ENCODE measurements at regions not wholly inside any gene's neighbourhood (a gene's known extent, or its start where the extent isn't known, plus 50 kb on each side); places are given as distances from the start of the nearest gene placed in this dataset.
"Not testable (repeated sequence)": the region's sequence is repeated elsewhere in the genome, so short reads cannot be mapped to it uniquely, and the experiment has no call there.

DNA sequence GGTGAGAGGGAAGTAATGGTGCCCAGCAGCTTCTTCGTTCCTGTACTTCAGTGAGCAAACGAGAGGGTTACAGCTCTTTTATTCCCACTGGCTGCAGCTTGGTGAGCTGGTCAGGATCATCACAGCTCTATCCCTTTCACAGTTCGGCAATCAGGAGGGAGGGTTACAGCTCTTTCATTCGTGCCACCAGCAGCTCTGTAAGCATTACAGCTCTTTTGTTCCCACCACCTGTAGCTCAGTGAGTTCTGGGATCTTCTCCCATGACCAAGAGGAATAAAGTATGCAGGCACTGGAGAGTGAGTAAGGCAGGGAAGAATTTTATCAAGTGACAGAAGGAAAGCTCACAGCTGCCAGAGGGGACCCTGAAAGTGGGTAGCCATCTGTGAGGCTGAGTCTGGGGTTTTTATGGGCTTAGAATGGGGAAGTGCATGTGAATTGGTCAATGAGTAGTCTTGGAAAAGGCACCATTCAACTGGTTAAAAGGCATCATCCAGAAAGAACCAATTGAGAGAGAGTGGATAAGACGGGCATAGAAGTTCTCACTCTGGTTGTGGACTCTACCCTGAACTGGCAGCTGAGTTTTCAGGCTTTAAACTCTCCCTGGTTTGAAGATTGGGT lies 123.7 kb downstream of the COX18 start:
- DNase-seq (ENCODE audit: low read depth in 4 of 4, low spot score in 2 of 4), result no peak

DNA sequence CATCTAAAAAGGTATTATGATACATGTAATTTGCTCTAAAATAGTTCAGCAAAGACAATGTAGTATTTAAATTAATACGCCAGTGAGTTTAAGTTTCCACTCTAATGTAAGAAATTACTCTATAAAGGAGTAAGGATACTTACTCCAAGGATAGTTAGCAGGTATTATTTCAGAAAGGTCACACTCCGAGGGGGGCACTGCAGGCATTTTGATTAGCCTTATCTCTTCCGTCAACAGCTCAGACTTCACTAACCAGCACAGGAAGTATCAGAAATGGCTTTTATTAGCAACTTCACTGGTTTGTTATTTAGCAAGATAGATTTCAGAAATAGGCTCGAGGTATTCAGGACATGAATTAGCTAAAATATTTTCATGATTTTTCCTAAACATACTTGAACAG lies 127.0 kb downstream of the COX18 start:
- DNase-seq (ENCODE audit: low read depth in 4 of 4, low spot score in 2 of 4), result no peak

DNA sequence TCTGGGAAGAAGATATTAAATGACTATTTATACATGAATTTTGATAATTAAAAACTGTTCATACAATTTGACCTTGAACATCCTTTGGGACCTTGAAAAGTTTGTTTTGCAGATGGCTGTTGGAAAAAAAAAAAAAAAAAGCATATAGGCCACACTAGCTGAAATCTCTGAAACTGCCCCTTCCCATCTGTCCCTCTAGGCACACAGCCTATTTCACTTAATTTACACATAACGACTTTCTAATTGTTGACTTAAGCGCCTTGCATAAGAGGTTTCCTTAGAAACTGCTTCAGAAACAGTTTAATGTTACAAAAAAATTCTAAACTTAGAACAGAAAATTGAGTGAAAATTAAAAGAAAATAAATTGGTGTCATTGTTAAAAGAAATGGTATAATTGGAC lies 131.0 kb downstream of the COX18 start:
- DNase-seq (ENCODE audit: low read depth in 4 of 4, low spot score in 2 of 4), result peak in 1 of 4 donors; percentile 12

DNA sequence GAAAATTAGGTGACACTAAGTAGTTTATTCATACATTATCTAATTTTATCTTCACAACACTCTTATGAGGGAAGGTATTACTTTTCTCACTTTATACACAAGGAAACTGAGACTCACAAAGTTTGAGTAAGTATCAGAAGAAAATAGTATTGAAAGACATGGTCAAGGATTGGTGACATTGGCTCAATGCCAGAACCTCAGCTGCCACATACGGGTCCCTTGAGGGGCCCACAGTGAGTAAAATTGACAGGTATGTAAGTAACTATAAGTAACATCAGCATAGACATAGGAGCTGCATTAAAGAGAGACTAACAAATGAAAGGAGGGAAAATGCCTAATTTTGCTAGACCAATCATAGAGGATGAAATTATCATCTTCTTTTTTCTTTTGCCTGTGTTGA lies 134.1 kb downstream of the COX18 start:
- no peak for DNase-seq (ENCODE audit: low read depth in 4 of 4, low spot score in 2 of 4)

DNA sequence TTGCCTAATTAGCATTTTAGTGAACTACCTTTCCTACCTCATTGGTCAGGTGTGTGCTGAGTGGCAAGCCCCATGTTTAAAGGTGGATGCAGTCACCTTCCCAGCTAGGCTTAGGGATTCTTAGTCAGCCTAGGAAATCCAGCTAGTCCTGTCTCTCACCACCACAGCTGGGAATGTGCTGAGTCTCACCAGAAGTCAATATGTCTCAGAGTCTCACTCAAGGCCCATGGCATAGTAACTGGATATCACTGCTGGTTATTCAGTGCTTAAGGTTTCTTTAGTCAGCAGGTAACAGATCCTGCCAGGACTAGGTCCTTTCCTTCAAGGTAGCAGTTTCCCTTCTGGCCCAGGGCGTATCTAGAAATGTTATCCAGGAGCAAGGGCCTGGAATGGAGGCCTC lies 136.5 kb downstream of the COX18 start:
- DNase-seq (ENCODE audit: low read depth in 4 of 4, low spot score in 2 of 4), result no peak

DNA sequence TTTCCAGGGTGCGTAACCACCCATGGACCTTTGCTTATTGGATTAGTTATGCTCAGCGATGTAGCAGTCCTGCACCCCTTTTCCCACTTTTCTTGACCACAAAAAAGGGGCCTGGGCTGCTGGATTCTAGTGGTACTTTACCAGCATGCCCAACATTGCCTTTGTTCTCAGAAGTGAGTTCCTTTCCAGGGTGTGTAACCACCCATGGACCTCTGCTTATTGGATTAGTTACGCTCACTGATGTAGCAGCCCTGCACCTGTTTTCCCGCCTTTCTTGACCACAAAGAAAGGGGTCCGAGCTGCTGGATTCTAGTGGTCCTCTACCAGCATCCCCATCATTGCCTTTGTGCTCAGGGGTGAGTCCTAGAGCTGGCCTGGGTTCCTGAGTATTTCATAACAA lies 138.2 kb downstream of the COX18 start:
- no peak for DNase-seq (ENCODE audit: low read depth in 4 of 4, low spot score in 2 of 4)

DNA sequence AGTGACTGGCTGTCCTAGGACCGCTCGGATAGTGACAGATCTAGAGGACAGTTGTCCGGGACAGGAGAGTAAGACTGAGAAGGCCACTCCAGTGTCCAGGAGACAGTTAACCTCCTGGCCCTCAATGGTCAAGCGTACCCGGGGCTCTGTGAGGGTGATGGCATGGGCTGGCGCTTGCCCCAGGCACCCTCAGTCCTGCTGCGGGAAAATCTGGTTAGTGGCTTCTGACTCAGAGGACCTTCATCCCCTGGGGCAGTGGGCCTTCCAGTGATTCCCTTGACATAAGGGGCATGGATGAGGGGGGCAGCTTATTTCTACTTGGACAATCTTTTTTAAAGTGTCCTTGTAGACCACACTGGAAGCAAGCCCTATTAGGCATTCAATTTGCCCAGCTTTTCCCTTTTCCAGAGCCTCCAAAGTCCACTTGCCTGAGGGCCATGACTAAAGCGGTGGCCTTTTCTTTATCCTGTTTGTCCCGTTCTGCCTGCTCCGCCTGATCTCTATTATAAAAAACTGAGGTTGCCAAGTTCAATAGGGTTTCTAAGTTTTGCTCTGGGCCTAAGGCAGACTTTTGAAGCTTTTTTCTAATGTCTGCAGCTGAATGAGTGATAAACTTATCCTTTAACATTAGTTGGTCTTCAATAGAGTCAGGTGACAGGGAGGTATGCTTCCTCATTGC lies 139.8 kb downstream of the COX18 start:
- DNase-seq (ENCODE audit: low read depth in 4 of 4, low spot score in 2 of 4), result not testable (repeated sequence)

DNA sequence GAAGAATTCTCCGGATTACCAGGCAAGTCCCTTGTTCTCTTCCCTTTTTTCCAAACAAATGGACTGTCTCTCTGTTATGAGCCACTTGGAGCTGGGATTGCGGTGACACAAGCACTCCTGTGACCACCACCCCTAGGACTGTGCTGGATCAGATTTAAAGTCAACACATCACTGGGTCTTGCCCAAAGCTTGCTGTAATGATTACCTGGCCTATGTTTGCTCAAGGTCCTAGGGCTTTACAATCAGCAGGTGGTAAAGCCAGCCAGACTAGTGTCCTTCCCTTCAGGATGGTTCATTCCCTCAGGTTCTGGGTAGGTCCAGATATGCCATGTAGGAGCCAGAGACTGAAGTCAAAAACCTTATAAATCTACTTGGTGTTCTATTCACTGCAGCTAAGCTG lies 144.7 kb downstream of the COX18 start:
- DNase-seq (ENCODE audit: low read depth in 4 of 4, low spot score in 2 of 4), result no peak

DNA sequence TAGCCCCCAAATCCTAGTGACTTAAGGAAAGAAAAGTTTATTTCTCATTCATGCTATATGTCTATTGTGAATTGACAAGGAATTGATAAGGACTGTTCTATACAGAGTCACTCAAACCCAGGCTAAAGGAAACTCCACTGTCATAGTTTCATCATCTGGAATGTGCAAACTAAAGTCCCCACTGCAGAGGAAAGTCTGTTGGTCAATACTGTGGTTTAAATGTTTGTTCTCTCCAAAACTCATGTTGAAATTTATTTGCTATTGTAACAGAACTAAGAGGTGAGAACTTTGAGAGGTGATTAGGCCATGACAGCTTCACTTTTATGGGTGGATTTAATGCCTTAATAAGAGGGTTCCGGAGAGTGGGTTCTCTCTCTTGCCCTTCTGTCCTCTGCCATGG lies 149.6 kb downstream of the COX18 start:
- no peak for DNase-seq (ENCODE audit: low read depth in 4 of 4, low spot score in 2 of 4)

DNA sequence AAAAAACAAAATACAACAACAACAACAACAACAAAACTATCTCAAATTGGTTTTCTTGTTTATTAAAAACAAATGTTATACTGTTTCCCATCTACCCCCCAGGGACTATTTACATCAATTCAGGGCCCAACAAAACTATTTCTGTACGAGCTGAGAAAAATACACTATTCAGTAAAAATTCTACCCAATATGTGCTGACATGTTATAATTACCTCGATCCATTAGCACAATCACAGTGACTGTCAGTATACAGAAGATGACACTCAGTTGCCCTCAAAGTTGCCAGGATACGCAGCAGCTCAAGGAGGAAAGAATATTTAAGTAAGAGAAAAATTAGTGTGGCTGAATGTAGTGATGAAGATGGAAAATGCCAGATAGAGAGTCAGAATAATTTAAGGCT lies 150.1 kb downstream of the COX18 start:
- no peak for DNase-seq (ENCODE audit: low read depth in 4 of 4, low spot score in 2 of 4)

DNA sequence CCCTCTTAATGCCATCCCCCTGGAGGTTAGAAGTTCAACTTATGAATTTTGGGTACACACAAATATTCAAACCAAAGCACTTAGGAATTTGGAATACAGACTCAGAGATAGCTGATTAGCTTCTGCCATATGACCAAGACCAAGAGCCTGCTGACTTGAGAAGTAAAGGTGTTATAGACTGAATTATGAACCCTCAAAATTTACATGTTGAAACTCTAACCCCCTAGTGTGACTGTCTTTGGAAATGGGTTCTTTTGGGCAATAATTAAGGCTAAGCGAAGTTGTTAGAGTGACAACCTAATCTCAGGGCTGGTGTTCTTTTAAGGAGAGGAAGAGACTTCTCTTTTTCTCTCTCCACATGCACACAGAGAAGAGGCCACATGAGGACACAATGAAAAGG lies 151.2 kb downstream of the COX18 start:
- DNase-seq (ENCODE audit: low read depth in 4 of 4, low spot score in 2 of 4), result no peak

DNA sequence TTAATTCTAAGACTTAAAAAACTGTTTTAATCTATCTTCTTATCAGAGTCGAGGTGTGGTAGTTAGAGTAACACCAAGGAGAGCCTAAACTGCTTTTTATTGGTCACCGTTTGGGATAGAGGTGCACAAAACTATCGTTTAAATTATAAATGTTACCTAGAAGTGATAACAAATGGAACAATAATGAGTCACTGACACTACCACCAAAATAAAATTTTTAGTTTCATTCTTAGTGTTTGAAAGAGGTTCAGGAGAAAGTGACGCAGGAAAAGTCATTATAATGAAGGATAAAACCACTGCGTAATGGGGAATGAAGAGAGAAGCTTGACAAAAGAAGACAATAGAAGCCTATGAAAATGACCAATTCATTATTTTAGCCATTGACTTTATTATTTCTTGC lies 158.2 kb downstream of the COX18 start:
- DNase-seq (ENCODE audit: low read depth in 4 of 4, low spot score in 2 of 4), result no peak

DNA sequence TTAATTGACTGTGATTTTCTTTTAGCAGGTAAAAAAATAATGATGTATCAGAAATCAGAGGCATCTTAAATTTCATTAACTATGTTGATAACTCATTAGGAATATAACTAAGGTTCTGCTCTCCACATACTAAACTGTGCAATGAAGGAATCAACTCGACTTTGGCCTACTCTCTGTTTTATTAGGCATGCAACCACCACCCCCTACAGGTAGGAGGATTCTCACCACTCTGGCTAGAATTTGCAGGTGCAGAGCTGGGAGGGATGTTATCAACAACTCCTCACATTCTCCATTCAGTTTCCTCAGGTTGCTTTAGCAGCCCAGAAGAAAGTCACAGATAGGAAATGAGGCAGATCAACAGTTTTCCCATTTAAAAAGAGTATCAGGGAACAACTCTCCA lies 160.1 kb downstream of the COX18 start:
- DNase-seq (ENCODE audit: low read depth in 4 of 4, low spot score in 2 of 4), result no peak

DNA sequence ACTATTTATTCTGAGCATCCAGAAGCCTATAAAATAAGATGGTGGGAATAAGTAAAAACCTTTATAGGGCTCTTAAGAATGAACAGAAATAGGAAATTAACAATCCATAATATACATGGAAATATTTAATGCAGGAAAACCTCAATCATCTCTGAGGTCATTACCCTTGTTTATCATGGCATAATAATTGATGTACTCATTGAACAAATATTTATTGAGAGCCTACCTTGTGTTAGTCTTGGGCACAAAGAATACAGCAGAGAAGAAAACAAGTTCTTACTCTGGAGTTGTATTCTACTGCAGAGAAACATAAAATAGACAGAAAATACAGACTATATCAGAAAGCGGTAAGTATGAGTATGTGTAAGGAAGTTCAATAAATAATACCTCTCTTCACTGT lies 167.2 kb downstream of the COX18 start:
- no peak for DNase-seq (ENCODE audit: low read depth in 4 of 4, low spot score in 2 of 4)

DNA sequence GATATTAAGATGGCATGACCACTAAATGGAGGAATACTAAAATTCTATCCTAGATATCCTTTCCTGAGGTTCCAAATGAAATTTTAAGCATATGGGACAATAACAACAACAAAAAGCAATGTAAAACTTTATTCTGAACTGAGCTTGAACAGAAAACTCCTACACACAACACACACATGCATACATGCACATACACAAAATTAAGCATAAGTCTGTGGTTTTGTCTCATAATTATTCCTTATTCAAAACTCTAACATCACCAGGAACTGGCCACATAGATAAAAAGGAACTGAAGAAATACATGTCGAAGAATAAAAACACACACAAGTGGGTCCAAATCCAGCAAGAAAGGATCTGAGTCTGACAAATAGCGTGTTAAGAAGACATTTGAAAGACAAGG lies 168.0 kb downstream of the COX18 start:
- no peak for DNase-seq (ENCODE audit: low read depth in 4 of 4, low spot score in 2 of 4)

DNA sequence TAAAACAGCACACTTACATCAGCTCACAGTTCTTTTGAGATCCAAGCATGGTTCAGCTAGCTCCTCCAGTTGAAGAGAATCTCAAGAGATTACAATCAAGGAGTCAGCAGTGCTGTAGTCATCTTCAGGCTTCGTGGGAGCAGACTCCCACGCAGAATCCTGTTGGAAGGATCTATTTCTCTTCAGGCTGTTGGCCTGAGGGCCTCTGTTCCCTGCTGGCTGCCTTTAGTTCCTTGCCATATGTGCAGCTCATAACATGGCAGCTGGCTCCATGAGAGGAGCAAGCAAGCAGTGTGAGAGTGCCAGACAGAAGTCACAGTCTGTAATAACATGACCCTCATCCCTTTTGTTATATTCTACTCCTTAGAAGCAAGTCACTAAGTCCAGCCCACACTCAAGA lies 168.6 kb downstream of the COX18 start:
- DNase-seq (ENCODE audit: low read depth in 4 of 4, low spot score in 2 of 4), result no peak

DNA sequence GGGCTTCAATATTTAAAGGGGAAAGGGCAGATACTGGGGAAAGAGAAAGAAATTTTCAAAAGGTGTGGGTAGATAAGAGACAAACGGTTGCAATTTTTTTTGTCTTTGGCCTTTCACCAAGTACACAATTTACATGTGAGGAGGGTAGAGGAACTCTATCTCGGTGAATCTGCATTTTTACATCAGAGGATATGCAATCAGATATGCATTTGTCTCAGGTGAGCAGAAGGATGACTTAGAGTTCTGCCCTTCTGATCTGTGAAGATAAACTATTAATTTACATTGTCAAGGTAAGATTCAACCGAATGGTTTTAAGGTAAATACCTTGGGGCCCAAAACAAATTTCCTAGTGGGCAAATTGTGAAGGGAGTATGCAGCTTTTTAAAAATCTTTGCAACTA lies 169.9 kb downstream of the COX18 start:
- DNase-seq (ENCODE audit: low read depth in 4 of 4, low spot score in 2 of 4), result no peak

DNA sequence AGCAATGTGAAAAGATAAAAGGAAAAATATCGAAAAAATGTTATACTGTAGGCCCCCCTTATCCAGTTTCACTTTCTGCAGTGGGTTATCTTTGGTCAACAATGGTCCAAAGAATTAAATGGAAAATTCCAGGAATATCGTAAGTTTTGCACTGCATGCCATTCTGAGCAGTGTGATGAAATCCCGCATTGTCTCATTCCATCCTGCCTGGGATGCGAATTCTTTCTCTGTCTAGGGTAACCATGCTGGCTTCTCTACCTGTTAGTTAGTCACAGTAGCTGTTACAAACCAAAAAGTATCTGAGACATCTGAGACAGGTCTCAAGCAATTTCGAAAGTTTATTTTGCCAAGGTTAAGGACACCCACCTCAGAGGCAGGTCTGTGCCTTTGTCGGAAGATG lies 170.3 kb downstream of the COX18 start:
- DNase-seq (ENCODE audit: low read depth in 4 of 4, low spot score in 2 of 4), result no peak

DNA sequence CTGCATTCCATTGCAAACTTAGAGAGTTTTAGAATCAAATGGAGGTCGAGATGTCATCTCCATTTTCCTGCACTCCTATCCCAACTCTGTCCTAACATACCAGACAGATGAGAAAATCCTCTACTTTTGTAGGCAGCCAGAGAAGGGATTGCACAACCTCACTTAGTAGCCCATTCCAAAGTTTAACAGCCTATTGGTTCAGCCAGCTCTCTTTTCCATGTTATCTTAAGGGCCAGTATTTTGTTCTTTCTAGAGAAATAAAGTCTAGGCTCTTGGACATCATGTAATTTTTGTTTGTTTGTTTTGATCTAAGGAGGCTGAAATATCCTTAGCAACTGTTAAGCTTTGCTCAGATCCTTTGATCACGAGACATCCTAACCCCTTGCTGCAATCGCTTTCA lies 173.0 kb downstream of the COX18 start:
- no peak for DNase-seq (ENCODE audit: low read depth in 4 of 4, low spot score in 2 of 4)

DNA sequence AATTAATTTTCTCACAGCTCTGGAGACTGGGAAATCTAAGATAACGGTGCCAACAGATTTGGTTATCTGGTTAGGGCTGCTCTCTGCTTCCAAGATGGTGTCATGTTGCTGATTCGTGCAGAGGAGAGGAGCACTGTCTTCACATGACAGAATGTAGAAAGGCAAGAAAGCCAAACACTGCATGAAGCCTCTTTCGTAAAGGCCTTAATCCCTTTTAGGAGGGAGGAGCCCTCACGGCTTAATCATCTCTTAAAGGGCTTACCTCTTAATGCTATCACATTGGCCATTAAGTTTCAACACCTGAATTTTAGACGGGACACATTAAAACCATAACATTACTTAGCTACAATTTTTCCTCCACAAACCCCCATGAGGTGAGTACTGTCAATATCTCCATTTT lies 174.1 kb downstream of the COX18 start:
- no peak for DNase-seq (ENCODE audit: low read depth in 4 of 4, low spot score in 2 of 4)

DNA sequence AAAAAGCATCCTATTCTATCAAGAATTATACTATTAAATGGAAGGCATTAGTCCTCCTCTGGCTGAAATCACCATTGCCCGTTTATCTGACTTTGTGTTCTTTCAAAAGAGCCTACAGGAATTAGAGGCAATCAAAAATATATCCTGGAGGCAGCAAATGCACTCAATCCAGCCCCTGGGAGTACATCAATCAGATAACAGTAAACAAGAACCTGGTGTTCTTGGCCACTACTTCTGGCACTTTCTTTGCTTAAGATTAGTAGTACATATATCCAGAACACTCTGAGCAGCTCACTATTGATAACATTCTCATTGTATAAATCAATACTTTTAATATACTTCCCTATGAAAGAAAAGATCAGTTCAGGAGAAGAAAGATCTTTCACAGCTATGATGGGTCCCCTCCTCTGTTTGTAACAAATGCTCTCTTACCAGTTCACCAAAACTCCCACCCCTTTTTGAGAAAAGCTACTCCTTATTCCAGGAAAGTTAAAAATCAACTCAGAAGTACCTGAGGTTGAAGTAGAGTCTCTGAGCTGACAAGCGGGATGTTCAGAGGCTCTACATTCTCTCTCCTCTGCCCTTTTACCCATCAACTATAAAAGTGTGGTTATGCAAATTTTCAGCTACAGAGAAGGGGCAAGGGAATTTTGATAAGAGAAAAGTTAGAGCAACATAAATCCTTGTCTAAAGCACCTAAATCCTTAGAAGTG lies 176.0 kb downstream of the COX18 start:
- DNase-seq (ENCODE audit: low read depth in 4 of 4, low spot score in 2 of 4), result no peak

DNA sequence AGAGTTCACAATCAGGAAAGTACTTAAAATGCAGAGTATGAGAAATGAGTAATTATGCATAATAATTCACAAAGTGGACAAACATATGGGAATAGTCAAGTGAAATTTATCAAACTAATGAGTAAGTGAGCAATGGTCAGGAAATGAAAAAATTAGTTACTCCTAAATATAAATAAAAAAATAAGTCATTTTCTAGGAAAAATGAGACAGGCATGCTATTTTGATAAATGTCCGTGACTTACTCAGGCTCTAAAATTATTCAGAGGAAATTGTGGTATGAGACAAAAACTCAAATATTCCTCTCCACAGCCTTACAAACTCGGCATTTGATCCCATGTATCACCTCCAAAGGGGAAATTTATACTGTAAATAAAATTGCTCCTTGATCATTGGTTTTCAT lies 181.2 kb downstream of the COX18 start:
- no peak for DNase-seq (ENCODE audit: low read depth in 4 of 4, low spot score in 2 of 4)

All from left renal cortex interstitium (tissue), 4 donors.